PC-3 (cell line): ENCODE measurements at regions not wholly inside any gene's neighbourhood (a gene's known extent, or its start where the extent isn't known, plus 50 kb on each side); places are given as distances from the start of the nearest gene placed in this dataset.

Experiments used
- CTCF ChIP-seq: fragments of 300-600 bp; sonication (generic); conservative IDR thresholded peaks from 2 replicates; pipeline ENCODE4 v1.5.1; 2017; ENCODE audit warnings: antibody characterized with exemption, low read depth, mild to moderate bottlenecking, low read length
- EZH2 ChIP-seq: fragments of 300-600 bp; sonication (generic); IDR thresholded peaks from one replicate; pipeline ENCODE4 v1.6.1; 2017; ENCODE audit warnings: antibody characterized with exemption, mild to moderate bottlenecking, low read length; ENCODE audit not compliant: unreplicated experiment
- EZH2phosphoT487 ChIP-seq: fragments of 300-600 bp; sonication (generic); IDR thresholded peaks from 2 replicates; pipeline ENCODE4 v1.6.1; 2018; ENCODE audit warnings: mild to moderate bottlenecking, antibody characterized with exemption, low read length, borderline replicate concordance

DNA sequence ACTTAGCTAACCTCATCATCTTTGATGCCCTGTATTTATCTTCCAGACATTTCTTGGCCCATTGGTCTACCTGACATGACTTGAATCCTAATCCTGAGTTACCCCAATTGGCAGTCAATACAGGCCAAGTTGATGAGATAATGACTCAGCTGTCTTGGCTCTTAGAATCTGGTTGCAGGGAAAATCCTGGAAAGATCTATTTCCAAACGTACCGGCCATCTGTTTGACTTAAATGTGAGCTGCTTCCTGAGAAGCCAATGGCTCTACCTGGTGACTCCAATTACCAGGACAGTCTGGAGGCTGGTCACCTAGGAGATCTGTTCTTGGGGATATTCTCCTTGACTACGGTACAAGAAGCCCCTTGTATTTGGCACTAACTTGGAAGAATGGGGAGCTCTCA, 475.2 kb upstream of the BRINP1 start:
- TF ChIP-seq CTCF = no peak
- TF ChIP-seq EZH2phosphoT487 = no peak
- no peak for TF ChIP-seq EZH2
